ENCODE measurements at regions not wholly inside any gene's neighbourhood (a gene's known extent, or its start where the extent isn't known, plus 50 kb on each side); places are given as distances from the start of the nearest gene placed in this dataset.

DNA sequence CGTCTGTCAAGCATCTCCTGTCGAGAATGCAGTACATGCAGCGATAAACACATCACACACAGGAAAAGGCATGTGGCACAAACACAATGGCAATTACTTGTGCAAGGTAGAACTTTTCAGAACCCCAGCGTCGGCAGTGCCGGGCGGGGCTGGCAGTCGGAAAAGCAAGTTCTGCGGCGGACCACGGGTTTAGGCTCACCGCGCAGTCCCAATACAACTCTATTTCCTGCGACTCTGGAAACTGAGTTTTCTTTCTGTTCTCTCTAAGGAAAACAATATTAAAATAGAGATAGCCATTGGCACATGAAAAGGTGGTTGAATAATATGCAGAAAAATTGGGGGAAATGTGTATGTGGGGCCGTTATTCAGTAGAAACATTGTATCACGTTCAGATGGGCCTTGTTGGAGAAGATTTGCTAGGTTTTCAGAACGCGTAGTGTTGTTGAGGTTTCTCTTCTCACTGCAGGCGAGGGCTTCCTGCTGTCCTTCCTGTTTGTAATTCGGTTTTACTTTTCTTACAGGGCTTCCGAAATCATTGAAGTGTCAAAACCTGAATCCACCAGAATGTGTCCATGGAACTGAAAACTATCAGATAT, 369.5 kb downstream of the THBS2 start:
- TF ChIP-seq, protein P1, sequence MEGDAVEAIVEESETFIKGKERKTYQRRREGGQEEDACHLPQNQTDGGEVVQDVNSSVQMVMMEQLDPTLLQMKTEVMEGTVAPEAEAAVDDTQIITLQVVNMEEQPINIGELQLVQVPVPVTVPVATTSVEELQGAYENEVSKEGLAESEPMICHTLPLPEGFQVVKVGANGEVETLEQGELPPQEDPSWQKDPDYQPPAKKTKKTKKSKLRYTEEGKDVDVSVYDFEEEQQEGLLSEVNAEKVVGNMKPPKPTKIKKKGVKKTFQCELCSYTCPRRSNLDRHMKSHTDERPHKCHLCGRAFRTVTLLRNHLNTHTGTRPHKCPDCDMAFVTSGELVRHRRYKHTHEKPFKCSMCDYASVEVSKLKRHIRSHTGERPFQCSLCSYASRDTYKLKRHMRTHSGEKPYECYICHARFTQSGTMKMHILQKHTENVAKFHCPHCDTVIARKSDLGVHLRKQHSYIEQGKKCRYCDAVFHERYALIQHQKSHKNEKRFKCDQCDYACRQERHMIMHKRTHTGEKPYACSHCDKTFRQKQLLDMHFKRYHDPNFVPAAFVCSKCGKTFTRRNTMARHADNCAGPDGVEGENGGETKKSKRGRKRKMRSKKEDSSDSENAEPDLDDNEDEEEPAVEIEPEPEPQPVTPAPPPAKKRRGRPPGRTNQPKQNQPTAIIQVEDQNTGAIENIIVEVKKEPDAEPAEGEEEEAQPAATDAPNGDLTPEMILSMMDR (IDR thresholded peaks at IDR 0.05) = no peak
- no peak for TF ChIP-seq POLR2A (IDR thresholded peaks at IDR 0.05)

Data from heart left ventricle (tissue), 13 donors.